ENCODE measurements at regions not wholly inside any gene's neighbourhood (a gene's known extent, or its start where the extent isn't known, plus 50 kb on each side); places are given as distances from the start of the nearest gene placed in this dataset.
"Not testable (repeated sequence)": the region's sequence is repeated elsewhere in the genome, so short reads cannot be mapped to it uniquely, and the experiment has no call there.

GRCh38 chr4:92251711-92252110, 52.1 kb upstream of the GRID2 start:
- Histone ChIP-seq H3K36me3 (ENCODE audit: control insufficient read depth, insufficient read depth, low read length) (no peaks in the 10 kb centered on the region), H3K27me3 (ENCODE audit: control insufficient read depth, insufficient read depth, low read length) (no peaks in the 10 kb centered on the region), H3K4me3 (ENCODE audit: low read depth, low read length) (no peak overlapping the region)
- TF ChIP-seq CTCF (IDR thresholded peaks at IDR 0.05; ENCODE audit: insufficient read depth, low read length, severe bottlenecking): no peak
- no peak for FAIRE-seq
- no peak for DNase-seq (ENCODE audit: low read depth)

GRCh38 chr4:92252358-92252757, 51.4 kb upstream of the GRID2 start:
- not testable (repeated sequence) for H3K4me3 ChIP-seq (ENCODE audit: low read depth, low read length); DNase-seq (ENCODE audit: low read depth); H3K36me3 ChIP-seq (ENCODE audit: control insufficient read depth, insufficient read depth, low read length); H3K27me3 ChIP-seq (ENCODE audit: control insufficient read depth, insufficient read depth, low read length); FAIRE-seq

GRCh38 chr4:92252846-92253245, 50.9 kb upstream of the GRID2 start:
- Histone ChIP-seq H3K4me3 (ENCODE audit: low read depth, low read length) (no peak overlapping the region), H3K27me3 (ENCODE audit: control insufficient read depth, insufficient read depth, low read length) (no peaks in the 10 kb centered on the region), H3K36me3 (ENCODE audit: control insufficient read depth, insufficient read depth, low read length) (no peaks in the 10 kb centered on the region)
- DNase-seq (ENCODE audit: low read depth) (no peak), FAIRE-seq (no peak)
- no peak for TF ChIP-seq CTCF (IDR thresholded peaks at IDR 0.05; ENCODE audit: insufficient read depth, low read length, severe bottlenecking)

- H3K36me3 ChIP-seq (ENCODE audit: control insufficient read depth, insufficient read depth, low read length): no peaks in the 10 kb centered on the region
- no peaks in the 10 kb centered on the region for H3K27me3 ChIP-seq (ENCODE audit: control insufficient read depth, insufficient read depth, low read length)
- no peak for FAIRE-seq
- TF ChIP-seq CTCF (IDR thresholded peaks at IDR 0.05; ENCODE audit: insufficient read depth, low read length, severe bottlenecking): no peak
- no peak overlapping the region for H3K4me3 ChIP-seq (ENCODE audit: low read depth, low read length)
- DNase-seq (ENCODE audit: low read depth): no peak
These were observed 50.2 kb upstream of the GRID2 start for GRCh38 chr4:92253550-92253949.

Data from bronchial epithelial cell (primary cell).